ENCODE measurements at regions not wholly inside any gene's neighbourhood (a gene's known extent, or its start where the extent isn't known, plus 50 kb on each side); places are given as distances from the start of the nearest gene placed in this dataset.
A peak's percentile ranks its signal among the peaks of the same experiment; 100 is the strongest.

DNA sequence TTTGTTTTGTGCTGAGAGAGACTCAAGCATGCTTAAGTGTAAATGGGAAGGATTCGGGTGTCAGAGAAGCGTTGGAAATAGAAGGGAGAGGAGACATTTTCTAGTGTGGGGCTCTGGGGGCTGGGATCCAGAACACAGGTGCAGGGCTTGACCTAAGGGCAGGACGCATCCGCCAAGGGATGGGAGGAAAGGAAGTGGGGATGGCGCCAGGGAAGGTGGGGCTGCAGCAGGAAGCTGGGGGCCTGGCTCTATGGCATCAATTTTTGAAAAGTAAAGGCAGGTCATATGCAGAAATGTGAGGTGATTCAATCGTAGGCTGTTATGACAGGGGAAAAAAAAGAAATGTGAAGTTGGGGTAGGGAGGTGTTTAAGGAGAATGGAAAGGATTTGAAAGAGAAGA, 143.2 kb upstream of the SERTAD2 start:
- no peak for TF ChIP-seq POLR2A (IDR thresholded peaks at IDR 0.05)
- TF ChIP-seq, protein P1, sequence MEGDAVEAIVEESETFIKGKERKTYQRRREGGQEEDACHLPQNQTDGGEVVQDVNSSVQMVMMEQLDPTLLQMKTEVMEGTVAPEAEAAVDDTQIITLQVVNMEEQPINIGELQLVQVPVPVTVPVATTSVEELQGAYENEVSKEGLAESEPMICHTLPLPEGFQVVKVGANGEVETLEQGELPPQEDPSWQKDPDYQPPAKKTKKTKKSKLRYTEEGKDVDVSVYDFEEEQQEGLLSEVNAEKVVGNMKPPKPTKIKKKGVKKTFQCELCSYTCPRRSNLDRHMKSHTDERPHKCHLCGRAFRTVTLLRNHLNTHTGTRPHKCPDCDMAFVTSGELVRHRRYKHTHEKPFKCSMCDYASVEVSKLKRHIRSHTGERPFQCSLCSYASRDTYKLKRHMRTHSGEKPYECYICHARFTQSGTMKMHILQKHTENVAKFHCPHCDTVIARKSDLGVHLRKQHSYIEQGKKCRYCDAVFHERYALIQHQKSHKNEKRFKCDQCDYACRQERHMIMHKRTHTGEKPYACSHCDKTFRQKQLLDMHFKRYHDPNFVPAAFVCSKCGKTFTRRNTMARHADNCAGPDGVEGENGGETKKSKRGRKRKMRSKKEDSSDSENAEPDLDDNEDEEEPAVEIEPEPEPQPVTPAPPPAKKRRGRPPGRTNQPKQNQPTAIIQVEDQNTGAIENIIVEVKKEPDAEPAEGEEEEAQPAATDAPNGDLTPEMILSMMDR (IDR thresholded peaks at IDR 0.05) = no peak
- no peak overlapping the region for H3K4me3 ChIP-seq
- WGBS (ENCODE audit: insufficient coverage, low coverage, low lambda C conversion rate, missing lambda C conversion rate) = 65% methylated on average over 6 of the region's 6 CpGs
- H3K9me3 ChIP-seq = no peaks in the 10 kb centered on the region
- no peak for DNase-seq
- H3K4me1 ChIP-seq = no peaks in the 10 kb centered on the region
- no peaks in the 10 kb centered on the region for H3K27me3 ChIP-seq
- intact Hi-C loops (cut with DNase I) = no loop called here
- no peak overlapping the region for H3K27ac ChIP-seq
- ATAC-seq = no peak
- no peaks in the 10 kb centered on the region for H3K36me3 ChIP-seq

DNA sequence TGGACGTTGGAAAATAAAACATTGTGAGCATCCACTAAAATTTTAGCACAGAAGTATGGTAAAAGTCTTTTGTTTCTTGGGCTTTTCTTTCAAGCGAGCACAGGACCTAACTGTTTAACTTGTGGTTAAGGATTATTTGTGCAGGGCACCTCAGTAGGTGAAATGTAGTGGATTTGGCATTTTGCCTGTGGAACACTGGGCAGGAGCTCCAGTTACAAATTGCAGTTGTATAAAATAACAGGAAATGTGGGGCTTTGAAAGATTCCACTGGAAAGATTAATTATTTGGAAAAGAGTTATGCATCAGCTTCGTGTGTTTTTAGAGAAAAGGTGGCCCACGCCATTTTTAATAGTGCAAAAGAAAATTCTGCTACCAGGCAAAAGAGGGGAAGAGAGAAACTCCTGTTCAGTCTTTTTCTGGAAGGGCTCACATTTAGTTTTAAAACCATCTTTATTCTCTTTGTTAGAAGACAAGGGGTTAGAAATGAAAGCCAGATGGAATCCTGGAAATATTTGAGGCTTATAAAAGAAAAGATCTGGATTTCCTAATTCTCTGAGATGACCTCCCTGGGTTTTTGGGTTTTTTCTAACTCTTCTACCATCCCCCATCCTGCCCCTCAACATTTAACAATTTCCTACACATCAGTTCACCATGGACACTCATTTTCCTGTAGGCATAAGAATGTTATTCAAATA, 144.3 kb upstream of the SERTAD2 start:
- intact Hi-C loops (cut with DNase I) = no loop called here
- peak in 1 of 3 donors; percentile 56 for DNase-seq
- Histone ChIP-seq H3K9me3 (no peaks in the 10 kb centered on the region), H3K4me3 (no peak overlapping the region), H3K27me3 (no peaks in the 10 kb centered on the region), H3K4me1 (no peaks in the 10 kb centered on the region), H3K27ac (no peak overlapping the region), H3K36me3 (no peaks in the 10 kb centered on the region)
- ATAC-seq = peak; percentile 72 to 75 (median 74)
- WGBS (ENCODE audit: insufficient coverage, low coverage, low lambda C conversion rate, missing lambda C conversion rate) = 27% methylated on average over 4 of the region's 4 CpGs
- TF ChIP-seq, protein P1 (IDR thresholded peaks at IDR 0.05) = no peak
- TF ChIP-seq POLR2A (IDR thresholded peaks at IDR 0.05) = no peak

DNA sequence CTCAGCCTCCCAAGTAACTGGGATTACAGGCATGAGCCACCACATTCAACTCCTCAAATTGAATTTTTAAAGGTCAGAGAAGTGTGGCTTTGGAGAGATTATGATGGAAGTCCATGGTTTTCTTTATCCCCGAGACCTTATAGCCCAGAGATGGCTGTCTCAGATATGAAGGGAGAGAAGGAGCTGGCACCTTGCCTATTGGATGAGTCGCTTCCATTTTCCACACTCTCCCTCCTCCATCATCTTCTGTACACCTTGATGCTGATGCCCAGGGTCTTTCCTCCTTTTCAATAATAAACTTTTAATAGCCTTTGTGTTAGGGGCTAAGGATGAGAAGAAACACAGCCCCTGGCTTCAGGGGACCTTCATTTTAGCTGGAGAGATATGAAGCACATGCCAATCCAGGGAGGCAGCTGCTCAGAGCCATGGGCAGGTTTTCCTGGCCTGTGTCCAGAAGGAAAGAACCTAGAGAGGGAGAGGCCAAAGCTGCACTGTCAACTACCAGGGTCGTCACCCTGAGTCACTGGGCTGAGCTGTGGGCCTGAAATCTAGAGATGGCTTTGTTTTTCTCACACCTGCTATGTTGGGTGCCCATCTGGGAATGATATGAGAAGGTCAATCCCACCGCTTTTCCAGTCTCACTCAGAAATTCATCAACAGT, 146.0 kb upstream of the SERTAD2 start:
- no peaks in the 10 kb centered on the region for H3K27me3 ChIP-seq
- no peak overlapping the region for H3K4me3 ChIP-seq
- no peak overlapping the region for H3K27ac ChIP-seq
- no peaks in the 10 kb centered on the region for H3K36me3 ChIP-seq
- ATAC-seq = no peak
- intact Hi-C loops (cut with DNase I) = no loop called here
- TF ChIP-seq, protein P1 (IDR thresholded peaks at IDR 0.05) = no peak
- TF ChIP-seq POLR2A (IDR thresholded peaks at IDR 0.05) = no peak
- no peaks in the 10 kb centered on the region for H3K4me1 ChIP-seq
- 93% methylated on average over 3 of the region's 4 CpGs for WGBS (ENCODE audit: insufficient coverage, low coverage, low lambda C conversion rate, missing lambda C conversion rate)
- no peak for DNase-seq
- H3K9me3 ChIP-seq = no peaks in the 10 kb centered on the region

DNA sequence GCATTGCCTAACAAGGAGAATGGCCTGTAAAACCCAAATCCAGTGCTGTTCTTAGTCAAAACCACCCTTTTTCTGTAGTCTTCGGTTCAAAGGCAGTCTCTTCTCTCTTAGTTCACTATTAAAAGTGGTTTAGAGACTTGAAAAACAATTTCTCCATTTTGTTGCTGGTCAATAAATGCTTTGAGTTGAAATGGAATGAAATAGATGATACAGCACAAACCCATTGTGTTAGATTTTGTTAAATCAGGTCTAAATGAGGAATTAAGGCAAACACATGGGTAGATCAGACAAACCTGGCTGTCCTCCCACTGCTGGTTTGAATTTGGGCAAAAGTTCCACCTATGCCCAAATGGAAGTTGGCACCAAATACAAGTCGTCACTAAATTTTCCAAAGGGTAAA, 150.1 kb upstream of the SERTAD2 start:
- H3K4me1 ChIP-seq = no peaks in the 10 kb centered on the region
- 89% methylated on average over 2 of the region's 2 CpGs for WGBS (ENCODE audit: insufficient coverage, low coverage, low lambda C conversion rate, missing lambda C conversion rate)
- no peak overlapping the region for H3K27ac ChIP-seq
- H3K9me3 ChIP-seq = no peaks in the 10 kb centered on the region
- intact Hi-C loops (cut with DNase I) = no loop called here
- no peak overlapping the region for H3K4me3 ChIP-seq
- no peak for DNase-seq
- H3K27me3 ChIP-seq = no peaks in the 10 kb centered on the region
- H3K36me3 ChIP-seq = no peaks in the 10 kb centered on the region
- no peak for ATAC-seq
- TF ChIP-seq, protein P1 (IDR thresholded peaks at IDR 0.05) = no peak
- no peak for TF ChIP-seq POLR2A (IDR thresholded peaks at IDR 0.05)

Measured in right lobe of liver (tissue), 6 donors.